ENCODE measurements at regions not wholly inside any gene's neighbourhood (a gene's known extent, or its start where the extent isn't known, plus 50 kb on each side); places are given as distances from the start of the nearest gene placed in this dataset.
"Not testable (repeated sequence)": the region's sequence is repeated elsewhere in the genome, so short reads cannot be mapped to it uniquely, and the experiment has no call there.

DNA sequence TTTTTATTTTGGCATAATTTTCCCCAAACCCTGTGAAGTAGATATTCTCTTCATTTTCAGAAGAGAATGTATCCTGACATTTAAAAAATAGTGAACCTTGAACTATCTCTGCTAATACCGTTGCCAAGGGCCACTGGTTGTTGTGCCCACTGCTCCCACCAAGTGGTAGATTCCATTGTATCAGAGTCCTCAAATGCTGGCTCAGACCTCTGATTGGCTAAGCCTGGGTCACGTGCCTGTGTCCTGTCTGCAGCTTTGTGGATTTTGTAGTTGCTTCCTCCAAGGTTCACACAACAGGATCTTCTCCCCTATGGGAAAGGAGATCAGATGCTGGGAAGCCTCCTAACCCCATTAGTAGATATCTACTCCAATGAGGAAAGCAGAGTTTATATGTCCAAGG, 104.8 kb upstream of the CASK start:
- no peak overlapping the region for H3K4me3 ChIP-seq (ENCODE audit: low read length)
- no peak for DNase-seq (ENCODE audit: low read depth, low spot score)

GRCh38 chrX:42027367-42028000, 104.1 kb upstream of the CASK start:
- H3K4me3 ChIP-seq (ENCODE audit: low read length) = no peak overlapping the region
- no peak for DNase-seq (ENCODE audit: low read depth, low spot score)

GRCh38 chrX:42025861-42026260, 102.5 kb upstream of the CASK start:
- no peak overlapping the region for H3K4me3 ChIP-seq (ENCODE audit: low read length)
- no peak for DNase-seq (ENCODE audit: low read depth, low spot score)

- H3K4me3 ChIP-seq (ENCODE audit: low read length) = no peak overlapping the region
- DNase-seq (ENCODE audit: low read depth, low spot score) = no peak
Observed at GRCh38 chrX:42023122-42023521, 99.8 kb upstream of the CASK start.

GRCh38 chrX:42022158-42022557, 98.8 kb upstream of the CASK start:
- no peak for DNase-seq (ENCODE audit: low read depth, low spot score)

GRCh38 chrX:42021058-42021457, 97.7 kb upstream of the CASK start:
- no peak overlapping the region for H3K4me3 ChIP-seq (ENCODE audit: low read length)
- DNase-seq (ENCODE audit: low read depth, low spot score) = no peak

More at GRCh38 chrX:42022158-42022557, 98.8 kb upstream of the CASK start:
- no peak overlapping the region for H3K4me3 ChIP-seq (ENCODE audit: low read length)

DNA sequence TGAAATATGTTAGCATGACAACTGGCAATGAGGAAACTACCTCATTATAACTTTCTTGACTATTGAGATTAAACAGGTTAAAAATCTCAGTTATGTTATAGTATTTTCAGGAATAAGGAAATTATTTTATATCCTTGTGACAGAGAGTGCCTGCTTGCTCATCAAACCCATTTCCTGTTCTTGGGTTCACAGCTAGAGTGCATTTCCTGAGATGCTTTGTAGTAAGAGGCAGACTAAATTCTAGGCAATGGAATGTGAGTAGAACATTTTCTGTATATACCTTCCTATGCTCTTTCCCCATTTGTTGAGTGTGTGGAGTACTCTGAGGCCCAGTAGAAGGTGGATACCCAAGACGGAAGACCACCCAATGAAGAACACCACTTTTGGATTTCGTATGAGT, 96.9 kb upstream of the CASK start:
- no peak overlapping the region for H3K4me3 ChIP-seq (ENCODE audit: low read length)
- peak; percentile 14 for DNase-seq (ENCODE audit: low read depth, low spot score)

DNA sequence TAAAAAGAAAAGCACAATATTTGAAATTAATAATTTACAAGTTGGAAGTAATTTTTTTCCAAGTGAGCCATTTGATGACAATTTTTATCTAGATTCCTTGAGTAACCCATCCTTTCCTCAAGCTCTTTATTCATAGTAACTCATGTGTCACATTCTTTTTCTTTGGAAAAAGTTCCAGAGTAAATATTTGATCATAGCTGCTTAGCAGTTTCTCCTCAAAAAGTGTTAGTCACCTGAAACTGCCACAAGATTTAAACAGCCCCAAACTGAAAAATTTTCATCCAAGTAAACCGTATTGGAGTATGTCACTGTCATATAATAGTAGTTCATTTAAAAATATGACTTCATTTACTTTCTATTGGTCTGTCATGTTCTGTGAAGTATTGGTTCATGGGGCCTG, 94.6 kb upstream of the CASK start:
- DNase-seq (ENCODE audit: low read depth, low spot score) = no peak
- H3K4me3 ChIP-seq (ENCODE audit: low read length) = no peak overlapping the region

DNA sequence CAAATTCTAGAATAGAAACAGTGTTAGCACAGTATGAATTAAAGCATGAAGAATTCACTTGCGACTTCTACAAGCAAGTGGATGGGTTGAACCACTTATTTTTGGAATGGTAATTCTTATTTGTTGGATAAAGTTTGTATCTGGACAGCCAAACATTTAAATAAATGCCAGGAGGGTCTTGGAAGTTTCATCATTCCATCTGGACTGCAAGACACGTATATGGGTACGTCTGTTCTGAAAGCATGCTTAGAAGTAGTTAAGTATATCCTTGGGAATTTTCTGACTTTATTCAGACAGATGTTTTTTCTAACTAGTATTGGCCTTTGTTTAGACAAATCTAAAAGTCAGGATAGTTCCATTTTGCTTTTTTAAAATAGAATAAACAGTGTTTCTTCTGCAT, 77.5 kb upstream of the CASK start:
- DNase-seq (ENCODE audit: low read depth, low spot score) = no peak
- H3K4me3 ChIP-seq (ENCODE audit: low read length) = no peak overlapping the region

DNA sequence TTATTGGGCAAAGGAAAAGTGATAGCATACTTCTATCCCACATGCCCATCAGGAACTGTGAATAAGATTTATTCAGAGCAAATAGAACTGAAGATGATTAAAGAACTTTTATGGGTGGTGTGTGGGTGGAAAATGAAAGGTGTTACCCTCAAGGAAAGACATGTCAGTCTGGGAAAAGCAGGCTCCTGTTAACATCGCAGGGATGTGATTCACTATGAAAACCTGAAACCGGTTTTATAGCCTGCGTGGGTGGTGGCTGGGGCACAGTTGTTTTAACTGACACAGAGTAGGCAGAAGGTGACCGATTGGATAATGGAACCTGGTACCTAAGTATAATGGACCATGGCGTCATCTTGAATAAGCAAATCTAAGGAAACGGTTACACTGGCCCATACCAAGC, 61.3 kb upstream of the CASK start:
- DNase-seq (ENCODE audit: low read depth, low spot score) = no peak

DNA sequence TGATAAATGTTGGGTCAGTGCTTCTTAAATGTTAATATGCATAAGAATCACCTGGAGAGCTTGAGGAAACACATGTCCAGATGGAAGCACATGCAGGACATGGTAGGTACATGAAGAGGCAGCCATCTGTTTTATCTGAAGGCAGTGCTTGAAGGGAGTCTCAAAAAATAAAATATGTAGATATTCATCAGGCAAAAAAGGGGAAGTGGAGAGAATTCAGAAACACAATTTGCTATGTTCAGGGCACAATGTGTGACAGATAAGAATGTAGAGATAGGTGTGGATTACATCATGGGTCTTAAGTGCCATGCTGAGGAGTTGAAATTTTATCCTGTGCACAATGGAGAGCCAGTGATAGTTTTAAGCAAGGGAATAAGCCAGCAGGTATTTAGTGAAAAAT, 59.6 kb upstream of the CASK start:
- no peak for DNase-seq (ENCODE audit: low read depth, low spot score)
- H3K4me3 ChIP-seq (ENCODE audit: low read length) = no peak overlapping the region

More for the DNA sequence above, 61.3 kb upstream of the CASK start:
- no peak overlapping the region for H3K4me3 ChIP-seq (ENCODE audit: low read length)

DNA sequence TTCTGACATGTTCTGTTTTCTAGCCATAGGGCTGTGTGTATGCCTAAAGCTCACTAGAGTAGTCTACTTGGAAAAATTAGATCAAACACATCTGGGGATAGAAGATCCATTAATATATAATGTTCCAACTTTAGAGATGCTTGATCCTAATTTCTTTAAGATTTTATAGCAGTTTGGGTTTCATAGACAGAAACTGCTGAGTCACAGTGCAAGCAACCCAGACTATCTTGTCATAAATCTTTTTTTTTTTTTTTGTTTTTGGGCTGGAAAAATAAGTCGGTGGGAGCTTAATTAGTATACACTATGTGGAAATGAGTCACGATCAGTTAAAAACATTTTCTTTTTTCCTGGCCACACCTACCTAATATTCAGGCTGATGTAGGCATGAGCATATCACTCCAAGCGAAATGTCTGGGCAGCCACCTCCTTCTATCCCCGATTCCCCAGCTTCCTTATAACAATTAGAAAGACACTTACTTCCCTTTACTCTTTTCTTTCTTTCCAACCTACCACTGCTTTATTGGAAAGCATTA, 58.2 kb upstream of the CASK start:
- no peak overlapping the region for H3K4me3 ChIP-seq (ENCODE audit: low read length)
- DNase-seq (ENCODE audit: low read depth, low spot score) = no peak

- DNase-seq (ENCODE audit: low read depth, low spot score); H3K4me3 ChIP-seq (ENCODE audit: low read length): not testable (repeated sequence)
Observed at GRCh38 chrX:41974677-41975076, 51.3 kb upstream of the CASK start.

GRCh38 chrX:41973208-41973607, 49.9 kb upstream of the CASK start:
- H3K4me3 ChIP-seq (ENCODE audit: low read length) = no peak overlapping the region
- DNase-seq (ENCODE audit: low read depth, low spot score) = no peak
